Right lobe of liver (tissue), 4 donors: ENCODE measurements at regions not wholly inside any gene's neighbourhood (a gene's known extent, or its start where the extent isn't known, plus 50 kb on each side); places are given as distances from the start of the nearest gene placed in this dataset.

ENCODE experiments used
- CTCF ChIP-seq, 4 donors: fragments of 200-600 bp in 3 of 4; fragments of 450-650 bp in 1 of 4; IDR thresholded peaks; one replicate each; pipeline versions ENCODE4 v1.5.1 to v1.8.0; 2016 to 2022; ENCODE audit warnings: antibody characterized with exemption in 4 of 4, mild to moderate bottlenecking in 2 of 4
- POLR2A ChIP-seq: fragments of 450-650 bp; IDR thresholded peaks from one replicate; pipeline ENCODE4 v1.6.1; 2017; ENCODE audit warnings: antibody characterized with exemption, mild to moderate bottlenecking
- donor health status: DM: no; HTN: no; CAD: no.
- donor health status: DM: no; HTN: no; CAD: no.
- donor health status: DM: no; HTN: yes; CAD: no.

GRCh38 chr17:72370819-72371218, 250.0 kb downstream of the SOX9 start:
- no peak for TF ChIP-seq CTCF (IDR thresholded peaks at IDR 0.05)
- TF ChIP-seq POLR2A: no peak
